ENCODE measurements at regions not wholly inside any gene's neighbourhood (a gene's known extent, or its start where the extent isn't known, plus 50 kb on each side); places are given as distances from the start of the nearest gene placed in this dataset.

DNA sequence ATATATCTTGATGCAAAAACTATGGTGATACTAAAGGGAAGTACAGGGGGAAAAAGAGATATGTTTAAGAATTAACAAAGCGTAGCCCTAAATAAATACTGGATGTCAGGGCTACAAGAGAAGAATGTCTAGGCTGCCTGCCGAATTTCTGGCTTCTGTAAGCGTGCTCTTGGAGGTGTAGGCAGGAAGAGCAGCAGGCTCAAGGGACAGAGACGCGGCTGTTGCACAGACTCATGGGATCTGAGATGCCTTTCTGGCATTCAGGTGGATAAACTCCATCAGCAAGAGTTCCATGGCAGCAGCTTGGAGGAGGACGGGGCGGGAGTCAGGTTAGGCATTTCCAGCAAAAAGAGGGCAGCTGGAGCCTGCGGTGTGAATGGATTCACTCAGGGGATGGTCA lies 123.2 kb upstream of the TWIST2 start:
- no peaks in the 10 kb centered on the region for H3K9me2 ChIP-seq
- DNase-seq = no peak
- H2AFZ ChIP-seq (ENCODE audit: low read depth) = no peak overlapping the region
- H3K79me2 ChIP-seq (ENCODE audit: insufficient read depth) = no peaks in the 10 kb centered on the region
- peaks cover 6 to 10% of the 10 kb centered on the region in 2 experiments; a peak in 1 of 4 replicates for H3K4me1 ChIP-seq (ENCODE audit: control insufficient read depth in 1 of 2, insufficient read depth in 2 of 2, low read depth in 1 of 2, low read length in 1 of 2)
- H3K27ac ChIP-seq (ENCODE audit: low read depth in 2 of 2, low read length in 1 of 2) = no peak overlapping the region
- H4K20me1 ChIP-seq (ENCODE audit: insufficient read depth) = no peaks in the 10 kb centered on the region
- H3K4me3 ChIP-seq (ENCODE audit: low read depth in 2 of 2, low read length in 1 of 2) = no peak overlapping the region
- 81% methylated on average over 8 of the region's 8 CpGs for WGBS (ENCODE audit: low lambda C conversion rate)
- no peak overlapping the region for H3K4me2 ChIP-seq
- no peak overlapping the region for H3K9ac ChIP-seq
- CTCF ChIA-PET = no interaction called here
- no peaks in the 10 kb centered on the region for H3K36me3 ChIP-seq (replicated peaks in 1 of 2; ENCODE audit: control insufficient read depth in 1 of 2, insufficient read depth in 2 of 2, low read length in 1 of 2)
- POLR2A ChIA-PET = no interaction called here
- peaks cover 17% of the 10 kb centered on the region for H3F3A ChIP-seq (replicated peaks; ENCODE audit: insufficient read depth)
- no peaks in the 10 kb centered on the region for H3K27me3 ChIP-seq (ENCODE audit: insufficient read depth)
- no peaks in the 10 kb centered on the region for H3K9me3 ChIP-seq
- TF ChIP-seq, protein P1, sequence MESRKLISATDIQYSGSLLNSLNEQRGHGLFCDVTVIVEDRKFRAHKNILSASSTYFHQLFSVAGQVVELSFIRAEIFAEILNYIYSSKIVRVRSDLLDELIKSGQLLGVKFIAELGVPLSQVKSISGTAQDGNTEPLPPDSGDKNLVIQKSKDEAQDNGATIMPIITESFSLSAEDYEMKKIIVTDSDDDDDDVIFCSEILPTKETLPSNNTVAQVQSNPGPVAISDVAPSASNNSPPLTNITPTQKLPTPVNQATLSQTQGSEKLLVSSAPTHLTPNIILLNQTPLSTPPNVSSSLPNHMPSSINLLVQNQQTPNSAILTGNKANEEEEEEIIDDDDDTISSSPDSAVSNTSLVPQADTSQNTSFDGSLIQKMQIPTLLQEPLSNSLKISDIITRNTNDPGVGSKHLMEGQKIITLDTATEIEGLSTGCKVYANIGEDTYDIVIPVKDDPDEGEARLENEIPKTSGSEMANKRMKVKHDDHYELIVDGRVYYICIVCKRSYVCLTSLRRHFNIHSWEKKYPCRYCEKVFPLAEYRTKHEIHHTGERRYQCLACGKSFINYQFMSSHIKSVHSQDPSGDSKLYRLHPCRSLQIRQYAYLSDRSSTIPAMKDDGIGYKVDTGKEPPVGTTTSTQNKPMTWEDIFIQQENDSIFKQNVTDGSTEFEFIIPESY (IDR thresholded peaks at IDR 0.05; ENCODE audit: borderline replicate concordance, low read depth) = no peak
- TF ChIP-seq NRF1 (IDR thresholded peaks at IDR 0.05; ENCODE audit: low read depth, low read length) = no peak
- no peak for TF ChIP-seq FOXM1 (IDR thresholded peaks at IDR 0.05; ENCODE audit: low read depth)
- no peak for TF ChIP-seq FOSL2 (IDR thresholded peaks at IDR 0.05; ENCODE audit: borderline replicate concordance, low read depth)
- TF ChIP-seq, protein P2, sequence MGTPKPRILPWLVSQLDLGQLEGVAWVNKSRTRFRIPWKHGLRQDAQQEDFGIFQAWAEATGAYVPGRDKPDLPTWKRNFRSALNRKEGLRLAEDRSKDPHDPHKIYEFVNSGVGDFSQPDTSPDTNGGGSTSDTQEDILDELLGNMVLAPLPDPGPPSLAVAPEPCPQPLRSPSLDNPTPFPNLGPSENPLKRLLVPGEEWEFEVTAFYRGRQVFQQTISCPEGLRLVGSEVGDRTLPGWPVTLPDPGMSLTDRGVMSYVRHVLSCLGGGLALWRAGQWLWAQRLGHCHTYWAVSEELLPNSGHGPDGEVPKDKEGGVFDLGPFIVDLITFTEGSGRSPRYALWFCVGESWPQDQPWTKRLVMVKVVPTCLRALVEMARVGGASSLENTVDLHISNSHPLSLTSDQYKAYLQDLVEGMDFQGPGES (IDR thresholded peaks at IDR 0.05; ENCODE audit: low read depth, low read length) = no peak
- TF ChIP-seq FOXJ3 (CRISPR knock-in tag; IDR thresholded peaks at IDR 0.05) = no peak
- no peak for TF ChIP-seq TAF1 (IDR thresholded peaks at IDR 0.05; ENCODE audit: borderline replicate concordance, low read depth, low read length)
- TF ChIP-seq EZH2phosphoT487 (IDR thresholded peaks at IDR 0.05; ENCODE audit: borderline replicate concordance, low read depth) = no peak
- no peak for TF ChIP-seq JUND (IDR thresholded peaks at IDR 0.05)
- no peak for TF ChIP-seq GABPA (IDR thresholded peaks at IDR 0.05; ENCODE audit: low read depth)
- no peak for TF ChIP-seq NFIC (IDR thresholded peaks at IDR 0.05; ENCODE audit: borderline replicate concordance)
- TF ChIP-seq YY1 (IDR thresholded peaks at IDR 0.05; ENCODE audit: low read depth) = no peak
- no peak for TF ChIP-seq MAX (IDR thresholded peaks at IDR 0.05; ENCODE audit: low read depth)
- no peak for TF ChIP-seq GATA2 (CRISPR knock-in tag; IDR thresholded peaks at IDR 0.05)

DNA sequence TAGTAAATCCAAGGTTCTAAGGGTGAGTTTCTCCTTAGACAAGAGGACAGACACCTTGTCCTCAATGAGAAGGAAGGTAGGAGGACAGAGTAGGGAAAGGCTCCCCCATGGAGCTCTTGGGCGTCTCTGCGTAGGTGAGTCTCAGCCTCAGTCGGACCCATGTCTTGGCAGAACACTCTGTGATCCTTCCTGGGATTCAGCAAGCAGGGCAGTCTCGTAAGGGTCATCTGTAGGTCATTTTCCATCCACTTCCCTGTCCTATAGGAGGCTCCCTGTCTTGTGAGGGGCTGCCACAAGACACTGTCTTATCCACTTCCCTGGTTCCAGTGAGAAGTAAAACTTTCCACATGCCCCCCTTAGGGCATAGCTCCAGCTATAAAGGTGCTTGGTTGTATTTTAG lies 122.6 kb upstream of the TWIST2 start:
- H3K79me2 ChIP-seq (ENCODE audit: insufficient read depth) = no peaks in the 10 kb centered on the region
- H3K27ac ChIP-seq (ENCODE audit: low read depth in 2 of 2, low read length in 1 of 2) = no peak overlapping the region
- no peaks in the 10 kb centered on the region for H3K9me2 ChIP-seq
- no peaks in the 10 kb centered on the region for H4K20me1 ChIP-seq (ENCODE audit: insufficient read depth)
- WGBS (ENCODE audit: low lambda C conversion rate) = 78% methylated on average over 4 of the region's 4 CpGs
- H3K36me3 ChIP-seq (replicated peaks in 1 of 2; ENCODE audit: control insufficient read depth in 1 of 2, insufficient read depth in 2 of 2, low read length in 1 of 2) = no peaks in the 10 kb centered on the region
- peaks cover 17% of the 10 kb centered on the region for H3F3A ChIP-seq (replicated peaks; ENCODE audit: insufficient read depth)
- ChIA-PET POLR2A (no interaction called here), CTCF (no interaction called here)
- no peak overlapping the region for H2AFZ ChIP-seq (ENCODE audit: low read depth)
- no peak for DNase-seq
- no peaks in the 10 kb centered on the region for H3K27me3 ChIP-seq (ENCODE audit: insufficient read depth)
- no peaks in the 10 kb centered on the region for H3K9me3 ChIP-seq
- H3K4me3 ChIP-seq (ENCODE audit: low read depth in 2 of 2, low read length in 1 of 2) = no peak overlapping the region
- no peak overlapping the region for H3K9ac ChIP-seq
- peaks cover 6 to 10% of the 10 kb centered on the region in 2 experiments; a peak in 1 of 4 replicates for H3K4me1 ChIP-seq (ENCODE audit: control insufficient read depth in 1 of 2, insufficient read depth in 2 of 2, low read depth in 1 of 2, low read length in 1 of 2)
- no peak overlapping the region for H3K4me2 ChIP-seq
- TF ChIP-seq RAD21 (IDR thresholded peaks at IDR 0.05; ENCODE audit: low read length) (no peak), RXRA (IDR thresholded peaks at IDR 0.05; ENCODE audit: borderline replicate concordance, low read depth) (no peak), EZH2phosphoT487 (IDR thresholded peaks at IDR 0.05; ENCODE audit: borderline replicate concordance, low read depth) (no peak), POLR2AphosphoS5 (IDR thresholded peaks at IDR 0.05; ENCODE audit: low read depth, low read length) (no peak), FOXM1 (IDR thresholded peaks at IDR 0.05; ENCODE audit: low read depth) (no peak), SIN3A (IDR thresholded peaks at IDR 0.05; ENCODE audit: borderline replicate concordance, low read depth, low read length) (no peak), FOXJ3 (CRISPR knock-in tag; IDR thresholded peaks at IDR 0.05) (no peak), RFX5 (IDR thresholded peaks at IDR 0.05; ENCODE audit: low read length) (no peak), CHD2 (IDR thresholded peaks at IDR 0.05; ENCODE audit: low read length, partially characterized antibody) (no peak), TAF1 (IDR thresholded peaks at IDR 0.05; ENCODE audit: borderline replicate concordance, low read depth, low read length) (no peak), MAX (IDR thresholded peaks at IDR 0.05; ENCODE audit: low read depth) (no peak), NFIC (IDR thresholded peaks at IDR 0.05; ENCODE audit: borderline replicate concordance) (no peak), MEF2A (IDR thresholded peaks at IDR 0.05; ENCODE audit: borderline replicate concordance, low read depth) (no peak), RCOR1 (IDR thresholded peaks at IDR 0.05; ENCODE audit: low read length) (no peak), ELF1 (IDR thresholded peaks at IDR 0.05) (no peak)
- TF ChIP-seq, protein P2 (IDR thresholded peaks at IDR 0.05; ENCODE audit: low read depth, low read length) = no peak
- TF ChIP-seq, protein P3, sequence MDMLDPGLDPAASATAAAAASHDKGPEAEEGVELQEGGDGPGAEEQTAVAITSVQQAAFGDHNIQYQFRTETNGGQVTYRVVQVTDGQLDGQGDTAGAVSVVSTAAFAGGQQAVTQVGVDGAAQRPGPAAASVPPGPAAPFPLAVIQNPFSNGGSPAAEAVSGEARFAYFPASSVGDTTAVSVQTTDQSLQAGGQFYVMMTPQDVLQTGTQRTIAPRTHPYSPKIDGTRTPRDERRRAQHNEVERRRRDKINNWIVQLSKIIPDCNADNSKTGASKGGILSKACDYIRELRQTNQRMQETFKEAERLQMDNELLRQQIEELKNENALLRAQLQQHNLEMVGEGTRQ (IDR thresholded peaks at IDR 0.05; ENCODE audit: borderline replicate concordance, low read depth, low read length) = no peak

All from SK-N-SH (cell line).